GM12801 (cell line): ENCODE measurements at regions not wholly inside any gene's neighbourhood (a gene's known extent, or its start where the extent isn't known, plus 50 kb on each side); places are given as distances from the start of the nearest gene placed in this dataset.

Experiments
- CTCF ChIP-seq: IDR thresholded peaks from one replicate; pipeline ENCODE4 v1.5.1; 2011; ENCODE audit warnings: control low read depth; ENCODE audit not compliant: insufficient read length; ENCODE audit errors: extremely low read depth

GRCh38 chr1:55695552-55695951, 480.4 kb upstream of the USP24 start:
- no peak for TF ChIP-seq CTCF

GRCh38 chr1:55695151-55695550, 480.0 kb upstream of the USP24 start:
- no peak for TF ChIP-seq CTCF

GRCh38 chr1:55694310-55694801, 479.2 kb upstream of the USP24 start:
- TF ChIP-seq CTCF = no peak

GRCh38 chr1:55692726-55693125, 477.6 kb upstream of the USP24 start:
- TF ChIP-seq CTCF = no peak

- no peak for TF ChIP-seq CTCF
Measured at GRCh38 chr1:55690366-55690765, 475.2 kb upstream of the USP24 start.

- no peak for TF ChIP-seq CTCF
Measured at GRCh38 chr1:55689800-55690199, 474.6 kb upstream of the USP24 start.

- TF ChIP-seq CTCF = no peak
Measured at GRCh38 chr1:55685560-55685959, 470.4 kb upstream of the USP24 start.
